ENCODE measurements at regions not wholly inside any gene's neighbourhood (a gene's known extent, or its start where the extent isn't known, plus 50 kb on each side); places are given as distances from the start of the nearest gene placed in this dataset.
"Not testable (repeated sequence)": the region's sequence is repeated elsewhere in the genome, so short reads cannot be mapped to it uniquely, and the experiment has no call there.

GRCh38 chr16:88252057-88252794, 130.5 kb upstream of the ZNF469 start:
- DNase-seq: not testable (repeated sequence)

- DNase-seq: not testable (repeated sequence)
Observed at GRCh38 chr16:88258141-88258540, 124.6 kb upstream of the ZNF469 start.

GRCh38 chr16:88258764-88259525, 123.8 kb upstream of the ZNF469 start:
- not testable (repeated sequence) for DNase-seq

GRCh38 chr16:88259538-88259937, 123.2 kb upstream of the ZNF469 start:
- not testable (repeated sequence) for DNase-seq

GRCh38 chr16:88260146-88260545, 122.6 kb upstream of the ZNF469 start:
- not testable (repeated sequence) for DNase-seq

- DNase-seq: not testable (repeated sequence)
Observed at GRCh38 chr16:88260881-88261665, 121.7 kb upstream of the ZNF469 start.

- not testable (repeated sequence) for DNase-seq
Observed at GRCh38 chr16:88261814-88262605, 120.7 kb upstream of the ZNF469 start.

- not testable (repeated sequence) for DNase-seq
Observed at GRCh38 chr16:88262858-88263563, 119.7 kb upstream of the ZNF469 start.

- not testable (repeated sequence) for DNase-seq
Observed at GRCh38 chr16:88263681-88264287, 119.0 kb upstream of the ZNF469 start.

GRCh38 chr16:88264641-88265285, 118.0 kb upstream of the ZNF469 start:
- DNase-seq: peak; percentile 84

- DNase-seq: peak; percentile 23
Observed at GRCh38 chr16:88265286-88265938, 117.3 kb upstream of the ZNF469 start.

- not testable (repeated sequence) for DNase-seq
Observed at GRCh38 chr16:88266036-88266435, 116.7 kb upstream of the ZNF469 start.

- DNase-seq: not testable (repeated sequence)
Observed at GRCh38 chr16:88266935-88267551, 115.7 kb upstream of the ZNF469 start.

- DNase-seq: not testable (repeated sequence)
Observed at GRCh38 chr16:88268186-88268970, 114.4 kb upstream of the ZNF469 start.

GRCh38 chr16:88270171-88270790, 112.5 kb upstream of the ZNF469 start:
- DNase-seq: not testable (repeated sequence)

- DNase-seq: not testable (repeated sequence)
Observed at GRCh38 chr16:88271296-88271695, 111.5 kb upstream of the ZNF469 start.

GRCh38 chr16:88271776-88272175, 111.0 kb upstream of the ZNF469 start:
- DNase-seq: not testable (repeated sequence)

GRCh38 chr16:88272437-88272836, 110.3 kb upstream of the ZNF469 start:
- not testable (repeated sequence) for DNase-seq

Data from 8988T (cell line).